Fibroblast of lung (primary cell): ENCODE measurements at regions not wholly inside any gene's neighbourhood (a gene's known extent, or its start where the extent isn't known, plus 50 kb on each side); places are given as distances from the start of the nearest gene placed in this dataset.

Experiments
- DNase-seq, 2 donors: peaks; one replicate each; pipeline versions ENCODE4 v3.0.0 to v3.0.0-alpha.2; 2010; ENCODE audit warnings: low read depth in 2 of 2
- H2AFZ ChIP-seq: 2 replicates; pipeline ENCODE4 v1.5.1; 2012; ENCODE audit warnings: low read length, control low read depth, inconsistent platforms
- H3K27ac ChIP-seq: 2 replicates; pipeline ENCODE4 v1.5.1; 2011; ENCODE audit warnings: low read length, control low read depth; ENCODE audit not compliant: insufficient read depth
- H3K27me3 ChIP-seq: 2 replicates; pipeline ENCODE4 v1.5.1; 2011; ENCODE audit warnings: mild to moderate bottlenecking, low read length; ENCODE audit not compliant: control insufficient read depth, insufficient read depth
- H3K36me3 ChIP-seq: 2 replicates; pipeline ENCODE4 v1.5.1; 2011; ENCODE audit warnings: low read length; ENCODE audit not compliant: control insufficient read depth, insufficient read depth
- H3K4me1 ChIP-seq: 2 replicates; pipeline ENCODE4 v1.5.1; 2011; ENCODE audit warnings: low read length; ENCODE audit not compliant: control insufficient read depth, insufficient read depth; ENCODE audit errors: extremely low read depth
- H3K4me2 ChIP-seq: 2 replicates; pipeline ENCODE4 v1.5.1; 2011; ENCODE audit warnings: low read length, control low read depth; ENCODE audit not compliant: insufficient read depth; ENCODE audit errors: extremely low read depth
- H3K4me3 ChIP-seq, 4 experiments: fragments of 200-600 bp in 1 of 4; sonication (generic) in 1 of 4; replicated peaks in 1 of 4; 2 replicates each; pipeline ENCODE4 v1.5.1; 2011 to 2016; ENCODE audit warnings: low read length in 4 of 4, low read depth in 3 of 4, mild to moderate bottlenecking in 3 of 4, control low read depth in 2 of 4, inconsistent platforms in 1 of 4, mixed read lengths in 1 of 4; ENCODE audit not compliant: insufficient read depth in 1 of 4; ENCODE audit errors: control extremely low read depth in 1 of 4
- H3K79me2 ChIP-seq: 2 replicates; pipeline ENCODE4 v1.5.1; 2012; ENCODE audit warnings: mild to moderate bottlenecking, low read length, inconsistent platforms; ENCODE audit not compliant: control insufficient read depth, insufficient read depth
- H3K9ac ChIP-seq: 2 replicates; pipeline ENCODE4 v1.5.1; 2011; ENCODE audit warnings: mild to moderate bottlenecking, low read length, control low read depth; ENCODE audit not compliant: insufficient read depth
- H3K9me3 ChIP-seq: 2 replicates; pipeline ENCODE4 v1.5.1; 2012; ENCODE audit warnings: low read depth, low read length; ENCODE audit not compliant: control insufficient read depth, insufficient read depth
- H4K20me1 ChIP-seq: 2 replicates; pipeline ENCODE4 v1.5.1; 2011; ENCODE audit warnings: low read length; ENCODE audit not compliant: control insufficient read depth, insufficient read depth; ENCODE audit errors: extremely low read depth
- CTCF ChIP-seq, 2 donors: IDR thresholded peaks in 1 of 2; conservative IDR thresholded peaks in 1 of 2; 1 replicate in 1 of 2; 2 replicates in 1 of 2; pipeline ENCODE4 v1.5.1; 2011 to 2012; ENCODE audit warnings: low read length in 2 of 2, control low read depth in 1 of 2, inconsistent platforms in 1 of 2, low read depth in 1 of 2, mild to moderate bottlenecking in 1 of 2
- EZH2 ChIP-seq: IDR thresholded peaks from 2 replicates; pipeline ENCODE4 v1.5.1; 2012; ENCODE audit warnings: low read length, control low read depth, mild to moderate bottlenecking; ENCODE audit errors: missing control alignments

GRCh38 chr11:10942620-10943019 lies 84.8 kb upstream of the ZBED5 start:
- no peak overlapping the region for H2AFZ ChIP-seq
- H4K20me1 ChIP-seq, result no peaks in the 10 kb centered on the region
- DNase-seq, result no peak
- H3K27me3 ChIP-seq, result no peaks in the 10 kb centered on the region
- H3K9ac ChIP-seq, result no peak overlapping the region
- TF ChIP-seq EZH2, result no peak
- no peak for TF ChIP-seq CTCF (conservative IDR thresholded peaks at IDR 0.05 in 1 of 2, IDR thresholded peaks at IDR 0.05 in 1 of 2; ENCODE audit: low read depth in 1 of 2, low read length in 2 of 2)
- H3K4me1 ChIP-seq, result no peaks in the 10 kb centered on the region
- H3K27ac ChIP-seq, result no peak overlapping the region
- H3K9me3 ChIP-seq, result no peaks in the 10 kb centered on the region
- no peak overlapping the region for H3K4me2 ChIP-seq
- no peaks in the 10 kb centered on the region for H3K79me2 ChIP-seq
- no peak overlapping the region for H3K4me3 ChIP-seq
- no peaks in the 10 kb centered on the region for H3K36me3 ChIP-seq

- no peaks in the 10 kb centered on the region for H3K9me3 ChIP-seq
- no peaks in the 10 kb centered on the region for H4K20me1 ChIP-seq
- no peaks in the 10 kb centered on the region for H3K4me1 ChIP-seq
- no peak for DNase-seq
- H3K4me2 ChIP-seq, result no peak overlapping the region
- H3K36me3 ChIP-seq, result no peaks in the 10 kb centered on the region
- no peak overlapping the region for H3K9ac ChIP-seq
- H3K4me3 ChIP-seq, result no peak overlapping the region
- no peak overlapping the region for H3K27ac ChIP-seq
- no peaks in the 10 kb centered on the region for H3K27me3 ChIP-seq
- TF ChIP-seq CTCF (conservative IDR thresholded peaks at IDR 0.05 in 1 of 2, IDR thresholded peaks at IDR 0.05 in 1 of 2; ENCODE audit: low read depth in 1 of 2, low read length in 2 of 2) (no peak), EZH2 (no peak)
- H3K79me2 ChIP-seq, result no peaks in the 10 kb centered on the region
- no peak overlapping the region for H2AFZ ChIP-seq
Measured at GRCh38 chr11:10941871-10942270, 84.0 kb upstream of the ZBED5 start.

- no peaks in the 10 kb centered on the region for H3K4me1 ChIP-seq
- H3K4me2 ChIP-seq, result no peak overlapping the region
- no peak overlapping the region for H3K27ac ChIP-seq
- H4K20me1 ChIP-seq, result no peaks in the 10 kb centered on the region
- H2AFZ ChIP-seq, result no peak overlapping the region
- H3K9ac ChIP-seq, result no peak overlapping the region
- no peaks in the 10 kb centered on the region for H3K79me2 ChIP-seq
- H3K9me3 ChIP-seq, result no peaks in the 10 kb centered on the region
- H3K27me3 ChIP-seq, result no peaks in the 10 kb centered on the region
- TF ChIP-seq CTCF (conservative IDR thresholded peaks at IDR 0.05 in 1 of 2, IDR thresholded peaks at IDR 0.05 in 1 of 2; ENCODE audit: low read depth in 1 of 2, low read length in 2 of 2) (no peak), EZH2 (no peak)
- DNase-seq, result no peak
- H3K36me3 ChIP-seq, result no peaks in the 10 kb centered on the region
- no peak overlapping the region for H3K4me3 ChIP-seq
Measured at GRCh38 chr11:10941414-10941813, 83.6 kb upstream of the ZBED5 start.
